ENCODE measurements at regions not wholly inside any gene's neighbourhood (a gene's known extent, or its start where the extent isn't known, plus 50 kb on each side); places are given as distances from the start of the nearest gene placed in this dataset.

DNA sequence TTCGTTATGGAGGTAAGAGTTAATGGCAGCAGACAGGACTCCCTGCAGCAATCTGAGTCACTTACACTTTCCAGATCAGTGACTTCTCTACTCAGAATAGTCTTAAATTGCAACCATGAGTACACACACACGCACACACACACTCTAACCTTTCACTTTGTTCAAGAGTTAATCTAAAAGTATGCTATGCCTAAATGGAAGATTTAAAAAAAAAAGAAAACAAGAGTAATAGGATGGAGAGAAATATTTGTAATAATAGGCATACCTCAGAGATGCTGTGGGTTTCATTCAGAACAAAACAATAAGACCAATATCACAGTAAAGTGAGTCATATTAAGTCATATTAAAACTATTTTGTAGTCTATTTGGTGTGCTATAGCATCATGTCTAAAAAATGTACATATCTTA, 969.1 kb upstream of the PCDH10 start:
- TF ChIP-seq, protein P1, sequence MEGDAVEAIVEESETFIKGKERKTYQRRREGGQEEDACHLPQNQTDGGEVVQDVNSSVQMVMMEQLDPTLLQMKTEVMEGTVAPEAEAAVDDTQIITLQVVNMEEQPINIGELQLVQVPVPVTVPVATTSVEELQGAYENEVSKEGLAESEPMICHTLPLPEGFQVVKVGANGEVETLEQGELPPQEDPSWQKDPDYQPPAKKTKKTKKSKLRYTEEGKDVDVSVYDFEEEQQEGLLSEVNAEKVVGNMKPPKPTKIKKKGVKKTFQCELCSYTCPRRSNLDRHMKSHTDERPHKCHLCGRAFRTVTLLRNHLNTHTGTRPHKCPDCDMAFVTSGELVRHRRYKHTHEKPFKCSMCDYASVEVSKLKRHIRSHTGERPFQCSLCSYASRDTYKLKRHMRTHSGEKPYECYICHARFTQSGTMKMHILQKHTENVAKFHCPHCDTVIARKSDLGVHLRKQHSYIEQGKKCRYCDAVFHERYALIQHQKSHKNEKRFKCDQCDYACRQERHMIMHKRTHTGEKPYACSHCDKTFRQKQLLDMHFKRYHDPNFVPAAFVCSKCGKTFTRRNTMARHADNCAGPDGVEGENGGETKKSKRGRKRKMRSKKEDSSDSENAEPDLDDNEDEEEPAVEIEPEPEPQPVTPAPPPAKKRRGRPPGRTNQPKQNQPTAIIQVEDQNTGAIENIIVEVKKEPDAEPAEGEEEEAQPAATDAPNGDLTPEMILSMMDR (IDR thresholded peaks at IDR 0.05; ENCODE audit: borderline replicate concordance, extremely low read depth, low read length, poor library complexity, severe bottlenecking): no peak
- no peak for TF ChIP-seq EZH2 (IDR thresholded peaks at IDR 0.05; ENCODE audit: borderline replicate concordance, low read depth, low read length, severe bottlenecking)
